ENCODE measurements at regions not wholly inside any gene's neighbourhood (a gene's known extent, or its start where the extent isn't known, plus 50 kb on each side); places are given as distances from the start of the nearest gene placed in this dataset.

GRCh38 chr11:133714471-133715375 is 130.6 kb downstream of the SPATA19 start:
- Histone ChIP-seq H3K4me1 (no peaks in the 10 kb centered on the region), H3K27ac (no peak overlapping the region), H3K36me3 (no peaks in the 10 kb centered on the region), H3K4me3 (no peak overlapping the region), H3K27me3 (peaks cover 6% of the 10 kb centered on the region), H3K9me3 (no peaks in the 10 kb centered on the region)
- intact Hi-C loops (cut with DNase I) = no loop called here
- no peak for ATAC-seq
- no peak for TF ChIP-seq CTCF (IDR thresholded peaks at IDR 0.05)
- DNase-seq = no peak

- ATAC-seq (no peak), DNase-seq (no peak)
- intact Hi-C loops (cut with DNase I) = no loop called here
- Histone ChIP-seq H3K4me3 (no peak overlapping the region), H3K4me1 (no peaks in the 10 kb centered on the region), H3K9me3 (no peaks in the 10 kb centered on the region), H3K27me3 (peaks cover 6% of the 10 kb centered on the region), H3K27ac (no peak overlapping the region), H3K36me3 (no peaks in the 10 kb centered on the region)
- TF ChIP-seq CTCF (IDR thresholded peaks at IDR 0.05) = no peak
These were observed 131.5 kb downstream of the SPATA19 start for GRCh38 chr11:133713844-133714243.

GRCh38 chr11:133713406-133713805 is 131.9 kb downstream of the SPATA19 start:
- Histone ChIP-seq H3K4me3 (no peak overlapping the region), H3K4me1 (no peaks in the 10 kb centered on the region), H3K27me3 (peaks cover 6% of the 10 kb centered on the region), H3K27ac (no peak overlapping the region), H3K9me3 (no peaks in the 10 kb centered on the region), H3K36me3 (no peaks in the 10 kb centered on the region)
- TF ChIP-seq CTCF (IDR thresholded peaks at IDR 0.05) = no peak
- intact Hi-C loops (cut with DNase I) = no loop called here
- ATAC-seq (no peak), DNase-seq (no peak)

- DNase-seq (no peak), ATAC-seq (no peak)
- H3K36me3 ChIP-seq = no peaks in the 10 kb centered on the region
- H3K9me3 ChIP-seq = no peaks in the 10 kb centered on the region
- intact Hi-C loops (cut with DNase I) = no loop called here
- H3K4me3 ChIP-seq = no peak overlapping the region
- H3K27me3 ChIP-seq = peaks cover 12% of the 10 kb centered on the region
- no peak for TF ChIP-seq CTCF (IDR thresholded peaks at IDR 0.05)
- no peak overlapping the region for H3K27ac ChIP-seq
- H3K4me1 ChIP-seq = no peaks in the 10 kb centered on the region
These were observed 133.2 kb downstream of the SPATA19 start for GRCh38 chr11:133712051-133712560.

- Histone ChIP-seq H3K9me3 (no peaks in the 10 kb centered on the region), H3K4me1 (no peaks in the 10 kb centered on the region), H3K27me3 (peaks cover 12% of the 10 kb centered on the region), H3K36me3 (no peaks in the 10 kb centered on the region), H3K4me3 (no peak overlapping the region), H3K27ac (no peak overlapping the region)
- DNase-seq = no peak
- intact Hi-C loops (cut with DNase I) = no loop called here
- no peak for ATAC-seq
- no peak for TF ChIP-seq CTCF (IDR thresholded peaks at IDR 0.05)
These were observed 133.8 kb downstream of the SPATA19 start for GRCh38 chr11:133711545-133711944.
